CD8-positive, alpha-beta memory T cell (primary cell): ENCODE measurements at regions not wholly inside any gene's neighbourhood (a gene's known extent, or its start where the extent isn't known, plus 50 kb on each side); places are given as distances from the start of the nearest gene placed in this dataset.
"Not testable (repeated sequence)": the region's sequence is repeated elsewhere in the genome, so short reads cannot be mapped to it uniquely, and the experiment has no call there.

Experiments
- CTCF ChIA-PET: fragments of 350-600 bp; sonication (Branson Sonifier 250); formaldehyde crosslinking; loops from one replicate; lab custom pipeline; 2021; ENCODE audit warnings: antibody characterized with exemption; lab: Charles Lee
- POLR2A ChIA-PET: fragments of 350-600 bp; sonication (Branson Sonifier 250); formaldehyde crosslinking; loops from one replicate; lab custom pipeline; 2021; ENCODE audit warnings: antibody characterized with exemption; lab: Charles Lee
- DNase-seq, 5 donors: peaks; one replicate each; pipeline versions ENCODE4 v3.0.0 to v3.0.0-alpha.2; 2020 to 2022; ENCODE audit warnings: mixed read lengths in 1 of 5
- H3K27ac ChIP-seq: one replicate; pipeline ENCODE4 v1.7.0; 2013; ENCODE audit warnings: low read depth, mild to moderate bottlenecking, low read length, moderate library complexity
- H3K27me3 ChIP-seq: 2 replicates; pipeline ENCODE4 v1.7.0; 2013; ENCODE audit warnings: low read length, mild to moderate bottlenecking; ENCODE audit not compliant: insufficient read depth, poor library complexity, severe bottlenecking
- H3K36me3 ChIP-seq: 2 replicates; pipeline ENCODE4 v1.7.0; 2013; ENCODE audit warnings: mild to moderate bottlenecking, low read length, moderate library complexity; ENCODE audit not compliant: insufficient read depth
- H3K4me1 ChIP-seq: 2 replicates; pipeline ENCODE4 v1.7.0; 2013; ENCODE audit warnings: mild to moderate bottlenecking, low read length, moderate library complexity; ENCODE audit not compliant: insufficient read depth
- H3K4me3 ChIP-seq: 2 replicates; pipeline ENCODE4 v1.7.0; 2013; ENCODE audit warnings: mild to moderate bottlenecking, low read length
- H3K9me3 ChIP-seq: 2 replicates; pipeline ENCODE4 v1.7.0; 2013; ENCODE audit warnings: mild to moderate bottlenecking, low read length
- H3K27ac Mint-ChIP-seq, 8 donors: one replicate each; pipeline ENCODE4 v1.8.0; 2020 to 2021; ENCODE audit warnings: mixed read lengths in 8 of 8, mild to moderate bottlenecking in 6 of 8, inconsistent platforms in 3 of 8, moderate library complexity in 3 of 8
- H3K27me3 Mint-ChIP-seq, 2 donors: one replicate each; pipeline ENCODE4 v1.8.0; 2020 to 2021; ENCODE audit warnings: mixed read lengths in 2 of 2, mild to moderate bottlenecking in 1 of 2, moderate library complexity in 1 of 2
- H3K36me3 Mint-ChIP-seq, 3 donors: one replicate each; pipeline ENCODE4 v1.8.0; 2020 to 2021; ENCODE audit warnings: mixed read lengths in 3 of 3, inconsistent platforms in 1 of 3, mild to moderate bottlenecking in 1 of 3
- H3K4me1 Mint-ChIP-seq, 3 donors: one replicate each; pipeline ENCODE4 v1.8.0; 2020 to 2021; ENCODE audit warnings: mixed read lengths in 3 of 3, inconsistent platforms in 1 of 3, mild to moderate bottlenecking in 1 of 3
- H3K4me3 Mint-ChIP-seq, 7 donors: one replicate each; pipeline ENCODE4 v1.8.0; 2020 to 2021; ENCODE audit warnings: mixed read lengths in 7 of 7, mild to moderate bottlenecking in 6 of 7, moderate library complexity in 4 of 7, inconsistent platforms in 2 of 7
- H3K9me3 Mint-ChIP-seq, 5 donors: one replicate each; pipeline ENCODE4 v1.8.0; 2020 to 2022; ENCODE audit warnings: mixed read lengths in 5 of 5, mild to moderate bottlenecking in 3 of 5, moderate library complexity in 2 of 5, inconsistent platforms in 1 of 5

DNA sequence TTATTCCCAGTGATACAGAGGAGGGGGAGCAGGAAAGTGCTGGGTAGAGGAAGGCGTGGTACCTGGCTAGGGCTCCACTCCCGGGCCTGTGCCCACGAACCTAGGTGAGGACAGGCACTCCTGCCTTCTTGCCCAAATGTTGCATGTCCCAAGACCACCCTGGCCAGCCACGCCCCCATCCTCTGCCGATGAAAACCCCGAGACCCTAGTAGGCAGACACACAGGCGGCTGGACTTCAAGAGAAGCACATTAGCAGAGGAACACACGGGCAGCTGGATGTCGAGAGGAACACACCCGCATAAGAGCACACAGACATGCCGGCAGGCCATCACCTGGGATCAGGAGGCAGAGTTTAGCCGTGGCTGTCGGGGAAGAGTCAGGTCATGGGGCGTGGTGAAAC, 1386.5 kb upstream of the GOT2 start:
- CTCF ChIA-PET, result no interaction called here
- POLR2A ChIA-PET, result no interaction called here
- peaks cover 11 to 49% (median 19%) of the 10 kb centered on the region in 5 donors for H3K9me3 Mint-ChIP-seq

GRCh38 chr16:60110531-60110930, 1376.4 kb upstream of the GOT2 start:
- no peaks in the 10 kb centered on the region for H3K36me3 ChIP-seq
- no peak overlapping the region for H3K4me3 ChIP-seq
- H3K36me3 Mint-ChIP-seq, result no peaks in the 10 kb centered on the region
- no peak overlapping the region for H3K4me3 Mint-ChIP-seq
- peaks cover 5 to 36% (median 12%) of the 10 kb centered on the region in 5 donors for H3K9me3 Mint-ChIP-seq
- no peak for DNase-seq
- H3K4me1 Mint-ChIP-seq, result no peaks in the 10 kb centered on the region
- H3K27me3 ChIP-seq, result no peaks in the 10 kb centered on the region
- POLR2A ChIA-PET, result no interaction called here
- H3K27ac ChIP-seq, result no peak overlapping the region
- no peaks in the 10 kb centered on the region for H3K9me3 ChIP-seq
- H3K4me1 ChIP-seq, result no peaks in the 10 kb centered on the region
- H3K27me3 Mint-ChIP-seq, result no peaks in the 10 kb centered on the region
- H3K27ac Mint-ChIP-seq, result no peak overlapping the region
- CTCF ChIA-PET, result no interaction called here

More for the DNA sequence above, 1386.5 kb upstream of the GOT2 start:
- Mint-ChIP-seq H3K4me3 (no peak overlapping the region), H3K27ac (no peak overlapping the region), H3K4me1 (no peaks in the 10 kb centered on the region), H3K36me3 (no peaks in the 10 kb centered on the region), H3K27me3 (no peaks in the 10 kb centered on the region)
- H3K4me3 ChIP-seq, result no peak overlapping the region
- H3K27me3 ChIP-seq, result no peaks in the 10 kb centered on the region
- no peaks in the 10 kb centered on the region for H3K4me1 ChIP-seq
- DNase-seq, result no peak
- peaks cover 7% of the 10 kb centered on the region for H3K9me3 ChIP-seq
- H3K36me3 ChIP-seq, result no peaks in the 10 kb centered on the region
- no peak overlapping the region for H3K27ac ChIP-seq

DNA sequence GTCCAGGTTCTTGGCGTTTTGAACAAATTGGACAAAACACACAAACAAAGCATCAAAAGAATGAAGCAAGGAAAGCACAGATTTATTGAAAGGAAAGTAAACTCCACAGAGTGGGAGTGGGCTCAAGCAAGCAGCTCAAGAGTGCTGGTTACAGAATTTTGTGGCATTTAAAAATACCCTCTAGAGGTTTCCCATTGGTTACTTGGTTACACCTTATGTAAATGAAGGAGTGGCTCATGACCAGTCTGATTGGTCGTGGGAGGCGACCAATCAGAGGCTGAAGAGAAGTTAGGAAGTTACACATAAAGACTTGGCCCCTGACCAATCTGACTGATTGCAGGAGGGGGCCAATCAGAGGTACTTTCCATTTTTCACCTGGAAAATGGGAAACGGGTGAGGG, 1373.8 kb upstream of the GOT2 start:
- ChIA-PET CTCF (no interaction called here), POLR2A (no interaction called here)
- H3K27me3 ChIP-seq, result no peaks in the 10 kb centered on the region
- no peak overlapping the region for H3K4me3 ChIP-seq
- Mint-ChIP-seq H3K27ac (no peak overlapping the region), H3K4me3 (no peak overlapping the region), H3K36me3 (no peaks in the 10 kb centered on the region), H3K9me3 (peaks cover 5 to 39% (median 15%) of the 10 kb centered on the region in 5 donors), H3K4me1 (no peaks in the 10 kb centered on the region), H3K27me3 (no peaks in the 10 kb centered on the region)
- no peak for DNase-seq
- no peaks in the 10 kb centered on the region for H3K36me3 ChIP-seq
- no peak overlapping the region for H3K27ac ChIP-seq
- no peaks in the 10 kb centered on the region for H3K4me1 ChIP-seq
- H3K9me3 ChIP-seq, result no peaks in the 10 kb centered on the region

DNA sequence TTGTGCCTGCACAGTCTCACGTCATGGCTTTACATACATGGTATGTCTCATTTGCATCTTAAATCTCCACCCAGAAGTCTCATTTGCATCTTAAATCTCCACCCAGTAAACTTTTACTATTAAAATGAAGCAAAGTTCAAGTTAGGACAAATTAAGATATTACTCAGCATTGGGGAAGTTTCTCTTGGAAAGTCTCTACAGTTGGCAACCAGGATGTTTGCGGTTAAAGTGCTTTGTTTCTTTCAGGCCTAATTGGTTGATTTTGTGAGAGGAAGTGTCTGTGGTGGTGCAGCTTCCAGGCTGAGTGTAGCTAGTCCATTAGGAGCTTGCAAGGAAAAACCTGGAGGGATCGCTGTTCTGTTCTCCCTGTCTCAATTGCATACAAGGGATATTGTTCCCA, 1373.3 kb upstream of the GOT2 start:
- H3K27ac Mint-ChIP-seq, result no peak overlapping the region
- Histone ChIP-seq H3K36me3 (no peaks in the 10 kb centered on the region), H3K4me3 (no peak overlapping the region), H3K9me3 (no peaks in the 10 kb centered on the region), H3K27me3 (no peaks in the 10 kb centered on the region), H3K27ac (no peak overlapping the region), H3K4me1 (no peaks in the 10 kb centered on the region)
- peaks cover 5 to 39% (median 13%) of the 10 kb centered on the region in 5 donors for H3K9me3 Mint-ChIP-seq
- no peaks in the 10 kb centered on the region for H3K4me1 Mint-ChIP-seq
- CTCF ChIA-PET, result interaction anchor here (1.2 kb wide), 1 partner anchor 17 kb away, joined by 3 read pairs; no protein-coding TSS in a partner anchor
- DNase-seq, result no peak
- no peaks in the 10 kb centered on the region for H3K36me3 Mint-ChIP-seq
- H3K4me3 Mint-ChIP-seq, result no peak overlapping the region
- no peaks in the 10 kb centered on the region for H3K27me3 Mint-ChIP-seq
- POLR2A ChIA-PET, result no interaction called here

- Mint-ChIP-seq H3K27ac (no peak overlapping the region), H3K27me3 (no peaks in the 10 kb centered on the region), H3K9me3 (peaks cover 5 to 41% (median 23%) of the 10 kb centered on the region in 5 donors), H3K4me3 (no peak overlapping the region), H3K36me3 (no peaks in the 10 kb centered on the region), H3K4me1 (no peaks in the 10 kb centered on the region)
- H3K36me3 ChIP-seq, result no peaks in the 10 kb centered on the region
- ChIA-PET POLR2A (no interaction called here), CTCF (no interaction called here)
- no peak overlapping the region for H3K27ac ChIP-seq
- DNase-seq, result no peak
- no peaks in the 10 kb centered on the region for H3K27me3 ChIP-seq
- no peaks in the 10 kb centered on the region for H3K9me3 ChIP-seq
- H3K4me1 ChIP-seq, result no peaks in the 10 kb centered on the region
- H3K4me3 ChIP-seq, result no peak overlapping the region
Observed at GRCh38 chr16:60100371-60100770, 1366.3 kb upstream of the GOT2 start.

DNA sequence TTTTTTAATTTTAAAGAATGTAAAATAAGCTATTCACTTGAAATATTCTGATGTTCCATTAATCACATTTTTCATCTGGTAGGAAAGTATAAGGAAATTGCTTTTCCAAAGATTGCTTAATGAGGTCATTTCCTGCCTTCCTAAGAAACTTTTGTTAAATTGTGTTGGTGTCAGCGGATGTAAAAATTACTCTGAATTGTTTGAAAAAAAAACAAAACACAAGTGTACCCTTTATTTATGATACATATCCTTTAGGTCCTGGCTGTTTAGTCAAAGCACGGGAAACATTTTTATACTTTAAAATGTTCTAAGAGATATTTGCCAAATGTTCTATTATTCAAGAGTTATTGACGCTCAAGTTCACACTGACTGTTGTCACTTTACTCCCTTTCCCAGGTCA, 1357.4 kb upstream of the GOT2 start:
- CTCF ChIA-PET, result no interaction called here
- Mint-ChIP-seq H3K27ac (no peak overlapping the region), H3K36me3 (no peaks in the 10 kb centered on the region)

GRCh38 chr16:60091071-60091470, 1357.0 kb upstream of the GOT2 start:
- H3K9me3 Mint-ChIP-seq, result peaks cover 5 to 46% (median 16%) of the 10 kb centered on the region in 5 donors
- no peak overlapping the region for H3K4me3 ChIP-seq
- POLR2A ChIA-PET, result no interaction called here
- no peak overlapping the region for H3K27ac ChIP-seq
- H3K4me1 ChIP-seq, result no peaks in the 10 kb centered on the region
- H3K27ac Mint-ChIP-seq, result no peak overlapping the region
- no peak overlapping the region for H3K4me3 Mint-ChIP-seq
- DNase-seq, result no peak
- H3K27me3 Mint-ChIP-seq, result no peaks in the 10 kb centered on the region
- H3K4me1 Mint-ChIP-seq, result no peaks in the 10 kb centered on the region
- H3K36me3 Mint-ChIP-seq, result no peaks in the 10 kb centered on the region
- no peaks in the 10 kb centered on the region for H3K36me3 ChIP-seq
- H3K27me3 ChIP-seq, result no peaks in the 10 kb centered on the region
- no peaks in the 10 kb centered on the region for H3K9me3 ChIP-seq
- CTCF ChIA-PET, result no interaction called here

More for the DNA sequence above, 1357.4 kb upstream of the GOT2 start:
- Mint-ChIP-seq H3K27me3 (no peaks in the 10 kb centered on the region), H3K4me1 (no peaks in the 10 kb centered on the region), H3K4me3 (no peak overlapping the region), H3K9me3 (peaks cover 5 to 46% (median 16%) of the 10 kb centered on the region in 5 donors)
- no peak overlapping the region for H3K27ac ChIP-seq
- no peak for DNase-seq
- H3K27me3 ChIP-seq, result no peaks in the 10 kb centered on the region
- no peak overlapping the region for H3K4me3 ChIP-seq
- POLR2A ChIA-PET, result no interaction called here
- H3K4me1 ChIP-seq, result no peaks in the 10 kb centered on the region
- no peaks in the 10 kb centered on the region for H3K36me3 ChIP-seq
- no peaks in the 10 kb centered on the region for H3K9me3 ChIP-seq

- peaks cover 2 to 32% (median 23%) of the 10 kb centered on the region in 5 donors for H3K9me3 Mint-ChIP-seq
- no peak for DNase-seq
- Histone ChIP-seq H3K4me1 (no peaks in the 10 kb centered on the region), H3K36me3 (no peaks in the 10 kb centered on the region), H3K4me3 (no peak overlapping the region), H3K9me3 (no peaks in the 10 kb centered on the region), H3K27ac (no peak overlapping the region), H3K27me3 (no peaks in the 10 kb centered on the region)
- H3K36me3 Mint-ChIP-seq, result no peaks in the 10 kb centered on the region
- H3K27me3 Mint-ChIP-seq, result no peaks in the 10 kb centered on the region
- no peak overlapping the region for H3K27ac Mint-ChIP-seq
- no peak overlapping the region for H3K4me3 Mint-ChIP-seq
- ChIA-PET CTCF (no interaction called here), POLR2A (interaction anchor here (0.9 kb wide), 1 partner anchor 451 kb away, joined by 3 read pairs; no protein-coding TSS in a partner anchor)
- no peaks in the 10 kb centered on the region for H3K4me1 Mint-ChIP-seq
Observed at GRCh38 chr16:60087530-60087929, 1353.4 kb upstream of the GOT2 start.

DNA sequence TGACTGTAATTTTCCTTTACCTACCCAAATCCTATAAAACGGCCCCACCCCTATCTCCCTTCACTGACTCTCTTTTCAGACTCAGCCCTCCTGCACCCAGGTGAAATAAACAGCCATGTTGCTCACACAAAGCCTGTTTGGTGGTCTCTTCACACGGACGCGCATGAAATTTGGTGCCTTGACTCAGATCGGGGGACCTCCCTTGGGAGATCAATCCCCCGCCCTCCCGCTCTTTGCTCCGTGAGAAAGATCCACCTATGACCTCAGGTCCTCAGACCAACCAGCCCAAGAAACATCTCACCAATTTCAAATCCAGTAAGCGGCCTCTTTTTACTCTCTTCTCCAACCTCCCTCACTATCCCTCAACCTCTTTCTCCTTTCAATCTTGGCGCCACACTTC, 1344.7 kb upstream of the GOT2 start:
- H3K27me3 ChIP-seq, H3K9me3 ChIP-seq, H3K36me3 ChIP-seq, H3K27ac ChIP-seq, H3K27me3 Mint-ChIP-seq, H3K4me1 ChIP-seq, H3K36me3 Mint-ChIP-seq, CTCF ChIA-PET, DNase-seq, H3K4me3 ChIP-seq, H3K4me1 Mint-ChIP-seq, POLR2A ChIA-PET, H3K27ac Mint-ChIP-seq, H3K4me3 Mint-ChIP-seq: not testable (repeated sequence)
- peaks cover 10 to 38% (median 22%) of the 10 kb centered on the region in 5 donors for H3K9me3 Mint-ChIP-seq
